ENCODE measurements at regions not wholly inside any gene's neighbourhood (a gene's known extent, or its start where the extent isn't known, plus 50 kb on each side); places are given as distances from the start of the nearest gene placed in this dataset.

DNA sequence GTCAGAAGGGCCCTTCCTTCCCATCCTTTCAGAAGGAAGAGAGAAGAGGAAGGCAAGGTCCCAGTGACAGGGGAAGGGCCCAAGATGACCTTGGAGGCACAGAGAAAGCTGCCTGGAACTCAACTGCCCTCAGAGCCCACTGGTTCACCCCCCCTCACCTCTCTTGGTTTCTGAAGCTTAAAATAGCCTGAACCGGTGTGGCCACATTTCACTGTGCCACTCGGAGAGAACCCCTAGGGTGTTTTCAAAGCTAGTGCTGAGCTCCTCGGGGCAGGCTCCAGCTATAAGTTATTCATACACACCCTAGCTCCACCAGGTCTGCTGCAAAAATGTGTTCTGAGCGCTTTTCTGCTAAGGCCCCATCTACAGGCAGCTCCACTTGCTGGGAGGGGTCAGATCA lies 60.9 kb upstream of the ADRB1 start:
- Mint-ChIP-seq H3K36me3 (peaks cover 0 to 4% (median 1%) of the 10 kb centered on the region in 3 donors), H3K4me1 (peaks cover 13 to 18% (median 17%) of the 10 kb centered on the region in 3 donors), H3K4me3 (no peak overlapping the region), H3K9me3 (no peaks in the 10 kb centered on the region), H3K27me3 (peaks cover 0 to 3% of the 10 kb centered on the region in 2 donors), H3K27ac (no peak overlapping the region)
- no peaks in the 10 kb centered on the region for H3K9me3 ChIP-seq (ENCODE audit: low read length)
- CTCF ChIA-PET = no interaction called here
- POLR2A ChIA-PET = interaction anchor here (0.6 to 0.7 kb wide), 2 partner anchors 29 to 543 kb away, joined by 3 to 5 read pairs; no protein-coding TSS in a partner anchor
- no peak overlapping the region for H3K27ac ChIP-seq (ENCODE audit: low read depth, low read length)
- H3K36me3 ChIP-seq (ENCODE audit: insufficient read depth, low read length) = no peaks in the 10 kb centered on the region
- no peak overlapping the region for H3K4me3 ChIP-seq (ENCODE audit: low read length)
- peaks cover 13% of the 10 kb centered on the region for H3K4me1 ChIP-seq (ENCODE audit: insufficient read depth, low read length)
- DNase-seq = no peak
- no peaks in the 10 kb centered on the region for H3K27me3 ChIP-seq (ENCODE audit: insufficient read depth, low read length, poor library complexity, severe bottlenecking)

- Histone ChIP-seq H3K4me3 (ENCODE audit: low read length) (no peak overlapping the region), H3K4me1 (ENCODE audit: insufficient read depth, low read length) (peaks cover 13% of the 10 kb centered on the region), H3K27me3 (ENCODE audit: insufficient read depth, low read length, poor library complexity, severe bottlenecking) (no peaks in the 10 kb centered on the region), H3K9me3 (ENCODE audit: low read length) (no peaks in the 10 kb centered on the region), H3K36me3 (ENCODE audit: insufficient read depth, low read length) (no peaks in the 10 kb centered on the region), H3K27ac (ENCODE audit: low read depth, low read length) (no peak overlapping the region)
- peak overlapping the region in 2 of 8 donors; percentile 62 to 70 for H3K27ac Mint-ChIP-seq
- H3K9me3 Mint-ChIP-seq = no peaks in the 10 kb centered on the region
- peak in 1 of 5 donors; percentile 10 for DNase-seq
- H3K36me3 Mint-ChIP-seq = peaks cover 0 to 9% (median 3%) of the 10 kb centered on the region in 3 donors
- ChIA-PET CTCF (interaction anchor here (0.9 kb wide), 1 partner anchor 34 kb away, joined by 3 read pairs; no protein-coding TSS in a partner anchor), POLR2A (no interaction called here)
- peaks cover 0 to 3% of the 10 kb centered on the region in 2 donors for H3K27me3 Mint-ChIP-seq
- H3K4me1 Mint-ChIP-seq = peaks cover 13 to 18% (median 17%) of the 10 kb centered on the region in 3 donors
- peak overlapping the region in 3 of 7 donors; percentile 24 to 64 (median 49) for H3K4me3 Mint-ChIP-seq
Observed at GRCh38 chr10:113983552-113983951, 60.1 kb upstream of the ADRB1 start.

DNA sequence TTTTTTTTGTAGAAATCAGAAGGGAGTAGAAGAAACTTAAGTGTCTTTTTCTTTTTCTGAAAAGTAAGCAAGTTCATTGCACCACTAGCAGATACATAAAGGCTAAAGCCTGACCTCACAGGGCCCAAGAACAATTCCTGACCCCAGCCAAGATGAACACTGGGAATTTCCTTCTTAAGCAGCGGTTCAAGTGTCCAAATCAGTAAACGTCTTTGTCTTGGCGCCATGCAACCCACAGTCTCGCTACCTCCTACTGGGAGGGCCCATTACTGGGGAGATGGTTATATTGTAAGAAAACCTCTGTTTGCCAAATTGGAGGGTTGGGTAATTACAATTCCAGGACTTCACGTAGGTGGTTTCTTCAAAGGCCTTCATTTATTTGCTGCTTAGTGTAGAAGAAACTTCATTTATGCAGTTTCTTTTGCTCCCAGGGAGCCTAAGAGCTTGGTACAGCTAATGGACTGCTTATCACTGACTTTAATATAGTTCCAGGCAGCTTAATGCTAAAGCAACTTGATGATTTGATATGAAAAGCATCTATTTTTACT lies 58.3 kb upstream of the ADRB1 start:
- Mint-ChIP-seq H3K36me3 (peaks cover 0 to 9% (median 3%) of the 10 kb centered on the region in 3 donors), H3K27ac (no peak overlapping the region), H3K27me3 (no peaks in the 10 kb centered on the region), H3K4me1 (peaks cover 13 to 18% (median 17%) of the 10 kb centered on the region in 3 donors), H3K9me3 (no peaks in the 10 kb centered on the region), H3K4me3 (no peak overlapping the region)
- CTCF ChIA-PET = interaction anchor here (1.1 kb wide), 1 partner anchor 33 kb away, joined by 4 read pairs; no protein-coding TSS in a partner anchor
- H3K9me3 ChIP-seq (ENCODE audit: low read length) = no peaks in the 10 kb centered on the region
- no peak overlapping the region for H3K4me3 ChIP-seq (ENCODE audit: low read length)
- H3K27me3 ChIP-seq (ENCODE audit: insufficient read depth, low read length, poor library complexity, severe bottlenecking) = no peaks in the 10 kb centered on the region
- H3K36me3 ChIP-seq (ENCODE audit: insufficient read depth, low read length) = no peaks in the 10 kb centered on the region
- POLR2A ChIA-PET = no interaction called here
- peaks cover 13% of the 10 kb centered on the region for H3K4me1 ChIP-seq (ENCODE audit: insufficient read depth, low read length)
- no peak overlapping the region for H3K27ac ChIP-seq (ENCODE audit: low read depth, low read length)
- no peak for DNase-seq

DNA sequence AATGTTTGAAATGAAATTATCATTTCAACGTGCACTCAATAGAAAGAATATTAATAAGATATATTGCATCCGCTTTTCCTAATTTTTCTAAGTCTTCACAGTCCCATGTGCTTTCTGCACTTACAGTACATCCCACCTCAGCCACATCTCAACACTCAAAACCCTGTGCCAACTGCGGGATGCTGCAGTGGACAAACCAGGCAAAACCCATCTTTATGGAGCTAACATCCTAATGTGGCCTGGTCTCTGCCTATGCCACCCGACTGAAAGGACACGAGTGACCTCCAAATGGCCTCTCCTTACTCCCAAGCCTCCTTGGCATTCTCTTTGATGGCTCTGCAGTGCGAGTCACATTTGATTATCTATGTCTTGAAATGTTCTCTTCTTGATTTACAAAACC lies 57.4 kb upstream of the ADRB1 start:
- H3K27ac Mint-ChIP-seq = peak overlapping the region in 2 of 8 donors; percentile 21 to 48
- Histone ChIP-seq H3K4me3 (ENCODE audit: low read length) (no peak overlapping the region), H3K36me3 (ENCODE audit: insufficient read depth, low read length) (no peaks in the 10 kb centered on the region), H3K9me3 (ENCODE audit: low read length) (no peaks in the 10 kb centered on the region), H3K27me3 (ENCODE audit: insufficient read depth, low read length, poor library complexity, severe bottlenecking) (no peaks in the 10 kb centered on the region), H3K27ac (ENCODE audit: low read depth, low read length) (no peak overlapping the region), H3K4me1 (ENCODE audit: insufficient read depth, low read length) (peaks cover 18% of the 10 kb centered on the region)
- H3K36me3 Mint-ChIP-seq = peaks cover 0 to 9% (median 3%) of the 10 kb centered on the region in 3 donors
- no peaks in the 10 kb centered on the region for H3K9me3 Mint-ChIP-seq
- H3K4me3 Mint-ChIP-seq = no peak overlapping the region
- no peak for DNase-seq
- CTCF ChIA-PET = no interaction called here
- H3K4me1 Mint-ChIP-seq = peaks cover 13 to 21% (median 21%) of the 10 kb centered on the region in 3 donors
- POLR2A ChIA-PET = interaction anchor here (0.6 kb wide), 2 partner anchors 28 to 44 kb away, joined by 3 to 4 read pairs; no protein-coding TSS in a partner anchor
- H3K27me3 Mint-ChIP-seq = peaks cover under 1 to 2% of the 10 kb centered on the region in 2 donors

GRCh38 chr10:113987156-113987555 lies 56.5 kb upstream of the ADRB1 start:
- no peak overlapping the region for H3K4me3 ChIP-seq (ENCODE audit: low read length)

DNA sequence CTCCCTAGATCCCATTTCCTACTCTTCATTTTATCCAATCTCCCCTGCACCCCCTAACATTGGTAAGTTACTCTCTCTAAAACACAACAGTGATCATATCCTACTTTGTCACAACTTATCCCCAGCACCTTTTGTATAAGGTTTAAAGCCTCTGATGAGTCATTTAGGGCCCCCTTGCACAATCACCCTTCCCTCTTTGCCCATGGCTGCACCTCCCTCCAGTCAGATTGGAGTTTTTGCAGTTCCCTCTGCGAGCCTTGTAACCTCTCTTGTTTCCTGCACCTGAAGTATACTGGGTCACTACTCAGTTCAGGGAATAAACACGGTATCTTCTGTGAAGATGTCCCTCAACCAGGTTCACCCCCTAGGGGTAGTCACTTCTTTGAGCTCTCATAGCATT lies 55.9 kb upstream of the ADRB1 start:
- H3K4me1 Mint-ChIP-seq = peaks cover 11 to 18% (median 17%) of the 10 kb centered on the region in 3 donors
- H3K27me3 Mint-ChIP-seq = peaks cover 7 to 11% of the 10 kb centered on the region in 2 donors
- no peaks in the 10 kb centered on the region for H3K9me3 ChIP-seq (ENCODE audit: low read length)
- H3K4me1 ChIP-seq (ENCODE audit: insufficient read depth, low read length) = peaks cover 18% of the 10 kb centered on the region
- CTCF ChIA-PET = interaction anchor here (1.6 kb wide), 1 partner anchor 27 kb away, joined by 3 read pairs; no protein-coding TSS in a partner anchor
- peak overlapping the region in 1 of 8 donors; percentile 48 for H3K27ac Mint-ChIP-seq
- no peak overlapping the region for H3K4me3 ChIP-seq (ENCODE audit: low read length)
- no peak overlapping the region for H3K4me3 Mint-ChIP-seq
- no peak for DNase-seq
- POLR2A ChIA-PET = no interaction called here
- H3K36me3 Mint-ChIP-seq = peaks cover 0 to 9% (median 3%) of the 10 kb centered on the region in 3 donors
- no peaks in the 10 kb centered on the region for H3K36me3 ChIP-seq (ENCODE audit: insufficient read depth, low read length)
- H3K9me3 Mint-ChIP-seq = no peaks in the 10 kb centered on the region
- H3K27me3 ChIP-seq (ENCODE audit: insufficient read depth, low read length, poor library complexity, severe bottlenecking) = peaks cover 6% of the 10 kb centered on the region
- H3K27ac ChIP-seq (ENCODE audit: low read depth, low read length) = no peak overlapping the region

More at GRCh38 chr10:113987156-113987555, 56.5 kb upstream of the ADRB1 start:
- H3K36me3 ChIP-seq (ENCODE audit: insufficient read depth, low read length) = no peaks in the 10 kb centered on the region
- peaks cover 4% of the 10 kb centered on the region for H3K27me3 ChIP-seq (ENCODE audit: insufficient read depth, low read length, poor library complexity, severe bottlenecking)
- Mint-ChIP-seq H3K4me1 (peaks cover 13 to 21% (median 20%) of the 10 kb centered on the region in 3 donors), H3K27ac (no peak overlapping the region), H3K4me3 (no peak overlapping the region), H3K36me3 (peaks cover 0 to 9% (median 3%) of the 10 kb centered on the region in 3 donors), H3K9me3 (no peaks in the 10 kb centered on the region), H3K27me3 (peaks cover 7 to 8% of the 10 kb centered on the region in 2 donors)
- H3K9me3 ChIP-seq (ENCODE audit: low read length) = no peaks in the 10 kb centered on the region
- ChIA-PET POLR2A (interaction anchor here (0.6 kb wide), 1 partner anchor 29 kb away, joined by 3 read pairs; no protein-coding TSS in a partner anchor), CTCF (no interaction called here)
- no peak overlapping the region for H3K27ac ChIP-seq (ENCODE audit: low read depth, low read length)
- peaks cover 18% of the 10 kb centered on the region for H3K4me1 ChIP-seq (ENCODE audit: insufficient read depth, low read length)
- no peak for DNase-seq

- Mint-ChIP-seq H3K4me3 (no peak overlapping the region), H3K36me3 (peaks cover 0 to 9% (median 3%) of the 10 kb centered on the region in 3 donors), H3K27me3 (peaks cover 7 to 11% of the 10 kb centered on the region in 2 donors), H3K4me1 (peaks cover 5 to 13% (median 11%) of the 10 kb centered on the region in 3 donors), H3K27ac (no peak overlapping the region), H3K9me3 (no peaks in the 10 kb centered on the region)
- H3K27ac ChIP-seq (ENCODE audit: low read depth, low read length) = no peak overlapping the region
- no peak overlapping the region for H3K4me3 ChIP-seq (ENCODE audit: low read length)
- no peaks in the 10 kb centered on the region for H3K9me3 ChIP-seq (ENCODE audit: low read length)
- peaks cover 6% of the 10 kb centered on the region for H3K27me3 ChIP-seq (ENCODE audit: insufficient read depth, low read length, poor library complexity, severe bottlenecking)
- H3K4me1 ChIP-seq (ENCODE audit: insufficient read depth, low read length) = peaks cover 11% of the 10 kb centered on the region
- DNase-seq = no peak
- ChIA-PET CTCF (interaction anchor here (1.6 kb wide), 1 partner anchor 28 kb away, joined by 3 read pairs; no protein-coding TSS in a partner anchor), POLR2A (no interaction called here)
- H3K36me3 ChIP-seq (ENCODE audit: insufficient read depth, low read length) = no peaks in the 10 kb centered on the region
Observed at GRCh38 chr10:113988535-113988934, 55.1 kb upstream of the ADRB1 start.

DNA sequence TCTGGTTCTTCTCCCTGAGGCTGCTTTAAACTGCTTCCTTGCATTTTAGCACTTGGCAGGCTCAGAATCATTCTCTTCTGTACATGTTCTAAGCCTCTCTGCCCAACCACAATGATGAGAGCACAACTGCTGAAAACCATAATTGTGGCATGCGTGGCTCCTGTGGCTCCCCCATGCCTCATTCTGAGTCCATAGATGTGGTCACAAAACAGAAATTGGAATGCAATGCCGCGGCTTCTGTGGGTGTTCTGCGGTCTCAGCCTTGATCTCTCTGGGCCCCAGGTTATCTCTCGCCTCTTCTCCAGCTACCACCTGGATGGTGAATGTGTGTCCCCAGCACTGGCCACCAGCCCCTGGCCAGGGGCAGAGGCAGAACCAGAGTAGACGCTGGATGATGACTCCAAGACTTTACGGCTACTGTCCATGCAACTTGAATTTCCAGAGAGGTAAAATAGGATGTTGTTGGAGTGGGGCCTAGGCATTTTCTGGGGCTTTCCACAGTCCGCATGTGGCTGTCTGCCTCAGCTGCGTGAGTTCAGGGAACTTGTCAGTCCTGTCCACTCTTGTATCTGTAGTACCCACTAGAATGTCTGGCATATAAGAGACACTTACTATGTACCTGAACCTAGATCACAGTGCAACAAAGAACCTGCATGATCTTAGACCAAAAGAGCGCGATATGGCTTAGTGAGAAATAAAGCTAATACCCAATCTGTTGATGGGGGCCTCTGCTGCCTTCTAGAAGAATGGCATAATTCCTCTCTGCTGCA lies 52.4 kb upstream of the ADRB1 start:
- Mint-ChIP-seq H3K4me3 (peak overlapping the region in 1 of 7 donors; percentile 60), H3K36me3 (peaks cover 0 to 9% (median 3%) of the 10 kb centered on the region in 3 donors), H3K9me3 (no peaks in the 10 kb centered on the region), H3K27ac (peak overlapping the region in 1 of 8 donors; percentile 3), H3K27me3 (peaks cover 7 to 12% of the 10 kb centered on the region in 2 donors), H3K4me1 (peaks cover 0 to 8% (median 6%) of the 10 kb centered on the region in 3 donors)
- no peaks in the 10 kb centered on the region for H3K36me3 ChIP-seq (ENCODE audit: insufficient read depth, low read length)
- no peaks in the 10 kb centered on the region for H3K9me3 ChIP-seq (ENCODE audit: low read length)
- ChIA-PET POLR2A (no interaction called here), CTCF (interaction anchor here (0.6 to 1.3 kb wide), 2 partner anchors 10 to 12 kb away, joined by 3 read pairs; no protein-coding TSS in a partner anchor)
- H3K27ac ChIP-seq (ENCODE audit: low read depth, low read length) = no peak overlapping the region
- DNase-seq = no peak
- H3K4me1 ChIP-seq (ENCODE audit: insufficient read depth, low read length) = peaks cover 5% of the 10 kb centered on the region
- H3K4me3 ChIP-seq (ENCODE audit: low read length) = no peak overlapping the region
- H3K27me3 ChIP-seq (ENCODE audit: insufficient read depth, low read length, poor library complexity, severe bottlenecking) = peaks cover 6% of the 10 kb centered on the region
